ENCODE measurements at regions not wholly inside any gene's neighbourhood (a gene's known extent, or its start where the extent isn't known, plus 50 kb on each side); places are given as distances from the start of the nearest gene placed in this dataset.
"Not testable (repeated sequence)": the region's sequence is repeated elsewhere in the genome, so short reads cannot be mapped to it uniquely, and the experiment has no call there.

DNA sequence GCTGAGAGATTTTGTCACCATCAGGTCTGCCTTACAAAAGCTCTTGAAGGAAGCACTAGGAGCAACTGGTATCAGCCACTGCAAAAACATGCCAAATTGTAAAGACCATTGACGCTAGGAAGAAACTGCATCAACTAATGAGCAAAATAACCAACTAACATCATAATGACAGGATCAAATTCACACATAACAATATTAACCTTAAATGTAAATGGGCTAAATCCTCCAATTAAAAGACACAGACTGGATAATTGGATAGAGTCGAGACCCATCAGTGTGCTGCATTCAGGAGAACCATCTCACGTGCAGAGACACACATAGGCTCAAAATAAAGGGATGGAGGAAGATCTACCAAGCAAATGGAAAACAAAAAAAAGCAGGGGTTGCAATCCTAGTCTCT lies 53.1 kb upstream of the SELENOP start:
- TF ChIP-seq, protein P1, sequence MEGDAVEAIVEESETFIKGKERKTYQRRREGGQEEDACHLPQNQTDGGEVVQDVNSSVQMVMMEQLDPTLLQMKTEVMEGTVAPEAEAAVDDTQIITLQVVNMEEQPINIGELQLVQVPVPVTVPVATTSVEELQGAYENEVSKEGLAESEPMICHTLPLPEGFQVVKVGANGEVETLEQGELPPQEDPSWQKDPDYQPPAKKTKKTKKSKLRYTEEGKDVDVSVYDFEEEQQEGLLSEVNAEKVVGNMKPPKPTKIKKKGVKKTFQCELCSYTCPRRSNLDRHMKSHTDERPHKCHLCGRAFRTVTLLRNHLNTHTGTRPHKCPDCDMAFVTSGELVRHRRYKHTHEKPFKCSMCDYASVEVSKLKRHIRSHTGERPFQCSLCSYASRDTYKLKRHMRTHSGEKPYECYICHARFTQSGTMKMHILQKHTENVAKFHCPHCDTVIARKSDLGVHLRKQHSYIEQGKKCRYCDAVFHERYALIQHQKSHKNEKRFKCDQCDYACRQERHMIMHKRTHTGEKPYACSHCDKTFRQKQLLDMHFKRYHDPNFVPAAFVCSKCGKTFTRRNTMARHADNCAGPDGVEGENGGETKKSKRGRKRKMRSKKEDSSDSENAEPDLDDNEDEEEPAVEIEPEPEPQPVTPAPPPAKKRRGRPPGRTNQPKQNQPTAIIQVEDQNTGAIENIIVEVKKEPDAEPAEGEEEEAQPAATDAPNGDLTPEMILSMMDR (IDR thresholded peaks at IDR 0.05), result not testable (repeated sequence)
- not testable (repeated sequence) for TF ChIP-seq POLR2A (IDR thresholded peaks at IDR 0.05)

Measured in adrenal gland (tissue), 5 donors.